ENCODE measurements at regions not wholly inside any gene's neighbourhood (a gene's known extent, or its start where the extent isn't known, plus 50 kb on each side); places are given as distances from the start of the nearest gene placed in this dataset.
"Not testable (repeated sequence)": the region's sequence is repeated elsewhere in the genome, so short reads cannot be mapped to it uniquely, and the experiment has no call there.

- not testable (repeated sequence) for TF ChIP-seq CTCF (conservative IDR thresholded peaks at IDR 0.05 in 1 of 2, IDR thresholded peaks at IDR 0.05 in 1 of 2; ENCODE audit: low read depth in 1 of 2, low read length in 2 of 2); EZH2 (IDR thresholded peaks at IDR 0.05; ENCODE audit: low read length, missing control alignments)
These were observed 1319.1 kb downstream of the DSC3 start for GRCh38 chr18:29723486-29723885.

Data from fibroblast of lung (primary cell).